Adrenal gland (tissue), 5 donors: ENCODE measurements at regions not wholly inside any gene's neighbourhood (a gene's known extent, or its start where the extent isn't known, plus 50 kb on each side); places are given as distances from the start of the nearest gene placed in this dataset.

ENCODE experiments used
- POLR2A ChIP-seq, 2 donors: fragments of 450-650 bp; IDR thresholded peaks; one replicate each; pipeline ENCODE4 v1.6.1; 2017; ENCODE audit warnings: antibody characterized with exemption in 2 of 2, mild to moderate bottlenecking in 2 of 2, moderate library complexity in 1 of 2
- TF ChIP-seq, protein P1 (sequence below), 6 experiments: fragments of 450-650 bp in 4 of 6; fragments of 200-600 bp in 2 of 6; sonication (generic) in 1 of 6; IDR thresholded peaks; 1 replicate in 5 of 6; 2 replicates in 1 of 6; pipeline versions ENCODE4 v1.5.1 to v1.8.0; 2016 to 2021; ENCODE audit warnings: antibody characterized with exemption in 6 of 6, mild to moderate bottlenecking in 2 of 6, moderate library complexity in 1 of 6
- donor health status: DM: no; HTN: no; CAD: no.

DNA sequence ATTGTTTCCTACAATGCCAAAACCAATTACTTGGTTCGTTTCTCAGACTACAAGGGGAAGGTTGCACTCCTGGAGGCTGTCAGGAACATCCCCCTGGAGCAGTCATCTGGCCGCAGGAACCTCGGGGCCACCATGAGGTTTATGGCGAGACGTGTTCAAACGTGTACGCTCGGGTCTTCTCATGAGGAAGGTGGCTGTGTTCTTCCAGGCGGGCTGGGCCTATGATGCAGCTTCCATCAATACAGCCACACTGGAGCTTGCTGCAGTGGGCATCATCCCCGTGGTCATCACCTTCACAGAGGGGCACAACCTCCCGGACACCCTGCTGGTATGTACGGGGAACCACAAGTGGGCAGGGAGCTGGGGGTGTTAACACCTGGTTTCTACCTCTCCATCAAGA lies 94.5 kb upstream of the COL6A5 start:
- TF ChIP-seq, protein P1, sequence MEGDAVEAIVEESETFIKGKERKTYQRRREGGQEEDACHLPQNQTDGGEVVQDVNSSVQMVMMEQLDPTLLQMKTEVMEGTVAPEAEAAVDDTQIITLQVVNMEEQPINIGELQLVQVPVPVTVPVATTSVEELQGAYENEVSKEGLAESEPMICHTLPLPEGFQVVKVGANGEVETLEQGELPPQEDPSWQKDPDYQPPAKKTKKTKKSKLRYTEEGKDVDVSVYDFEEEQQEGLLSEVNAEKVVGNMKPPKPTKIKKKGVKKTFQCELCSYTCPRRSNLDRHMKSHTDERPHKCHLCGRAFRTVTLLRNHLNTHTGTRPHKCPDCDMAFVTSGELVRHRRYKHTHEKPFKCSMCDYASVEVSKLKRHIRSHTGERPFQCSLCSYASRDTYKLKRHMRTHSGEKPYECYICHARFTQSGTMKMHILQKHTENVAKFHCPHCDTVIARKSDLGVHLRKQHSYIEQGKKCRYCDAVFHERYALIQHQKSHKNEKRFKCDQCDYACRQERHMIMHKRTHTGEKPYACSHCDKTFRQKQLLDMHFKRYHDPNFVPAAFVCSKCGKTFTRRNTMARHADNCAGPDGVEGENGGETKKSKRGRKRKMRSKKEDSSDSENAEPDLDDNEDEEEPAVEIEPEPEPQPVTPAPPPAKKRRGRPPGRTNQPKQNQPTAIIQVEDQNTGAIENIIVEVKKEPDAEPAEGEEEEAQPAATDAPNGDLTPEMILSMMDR (IDR thresholded peaks at IDR 0.05), result no peak
- no peak for TF ChIP-seq POLR2A (IDR thresholded peaks at IDR 0.05)
